Calu3 (cell line): ENCODE measurements at regions not wholly inside any gene's neighbourhood (a gene's known extent, or its start where the extent isn't known, plus 50 kb on each side); places are given as distances from the start of the nearest gene placed in this dataset.

Experiments
- BruUV-seq: library from RNA; stranded (reverse); fragments of 400-500 nt; replicated peaks from 2 replicates; lab custom pipeline; 2021; lab: Mats Ljungman, UMichigan
- CTCF ChIA-PET: fragments of 300-600 bp; sonication (Branson Sonifier 250); formaldehyde crosslinking; loops from one replicate; lab custom pipeline; 2022; ENCODE audit warnings: antibody characterized with exemption; lab: Charles Lee
- DNase-seq: peaks from one replicate; pipeline ENCODE4 v3.0.0; 2022
- H3K27ac Mint-ChIP-seq: one replicate; pipeline ENCODE4 v1.8.0; 2022; ENCODE audit warnings: mixed read lengths; ENCODE audit not compliant: unreplicated experiment
- H3K27me3 Mint-ChIP-seq: one replicate; pipeline ENCODE4 v1.8.0; 2022; ENCODE audit warnings: mixed read lengths; ENCODE audit not compliant: unreplicated experiment
- H3K36me3 Mint-ChIP-seq: one replicate; pipeline ENCODE4 v1.8.0; 2022; ENCODE audit warnings: mild to moderate bottlenecking, moderate library complexity, mixed read lengths; ENCODE audit not compliant: insufficient read depth, unreplicated experiment
- H3K4me1 Mint-ChIP-seq: one replicate; pipeline ENCODE4 v1.8.0; 2022; ENCODE audit warnings: mild to moderate bottlenecking, low read depth, mixed read lengths; ENCODE audit not compliant: unreplicated experiment
- H3K4me3 Mint-ChIP-seq: one replicate; pipeline ENCODE4 v1.8.0; 2022; ENCODE audit warnings: mild to moderate bottlenecking, low read depth, moderate library complexity, mixed read lengths; ENCODE audit not compliant: unreplicated experiment
- H3K9me3 Mint-ChIP-seq: one replicate; pipeline ENCODE4 v1.8.0; 2022; ENCODE audit warnings: low read depth, mixed read lengths; ENCODE audit not compliant: unreplicated experiment
- intact Hi-C: fragments of 100-400 bp; cut with micrococcal nuclease; formaldehyde crosslinking; loops from one replicate; pipeline ENCODE4 v1.10.0; 2022; ENCODE audit not compliant: unreplicated experiment
- TF ChIP-seq, protein P1 (sequence below): fragments of 200-600 bp; IDR thresholded peaks from one replicate; pipeline ENCODE4 v1.8.0; 2022; ENCODE audit warnings: antibody characterized with exemption; ENCODE audit not compliant: unreplicated experiment

DNA sequence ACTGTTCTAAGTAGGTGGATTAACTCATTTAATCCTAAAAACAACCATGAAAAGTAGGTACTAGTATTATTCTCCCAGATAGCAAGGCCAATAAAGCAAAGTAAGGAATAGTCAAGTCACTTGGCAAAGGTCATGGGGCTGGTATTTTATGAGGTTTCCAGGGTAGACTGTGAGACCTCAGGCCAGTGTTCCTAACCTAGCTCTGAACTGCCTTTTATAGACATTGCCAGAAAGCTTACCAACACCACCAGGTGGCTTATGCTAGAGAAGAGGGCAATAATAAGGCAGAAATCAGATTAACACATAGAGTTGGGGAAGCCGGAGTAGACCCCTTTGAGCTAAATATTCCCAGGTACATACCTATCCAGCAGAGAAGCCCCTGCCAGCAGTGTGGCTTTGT, 490.9 kb upstream of the TENM4 start:
- intact Hi-C loops = no loop called here
- no peaks in the 10 kb centered on the region for H3K4me1 Mint-ChIP-seq
- CTCF ChIA-PET = no interaction called here
- BruUV-seq = no TSS peak
- H3K9me3 Mint-ChIP-seq = peaks cover 4% of the 10 kb centered on the region
- H3K4me3 Mint-ChIP-seq = no peak overlapping the region
- no peaks in the 10 kb centered on the region for H3K27me3 Mint-ChIP-seq
- H3K36me3 Mint-ChIP-seq = no peaks in the 10 kb centered on the region
- TF ChIP-seq, protein P1, sequence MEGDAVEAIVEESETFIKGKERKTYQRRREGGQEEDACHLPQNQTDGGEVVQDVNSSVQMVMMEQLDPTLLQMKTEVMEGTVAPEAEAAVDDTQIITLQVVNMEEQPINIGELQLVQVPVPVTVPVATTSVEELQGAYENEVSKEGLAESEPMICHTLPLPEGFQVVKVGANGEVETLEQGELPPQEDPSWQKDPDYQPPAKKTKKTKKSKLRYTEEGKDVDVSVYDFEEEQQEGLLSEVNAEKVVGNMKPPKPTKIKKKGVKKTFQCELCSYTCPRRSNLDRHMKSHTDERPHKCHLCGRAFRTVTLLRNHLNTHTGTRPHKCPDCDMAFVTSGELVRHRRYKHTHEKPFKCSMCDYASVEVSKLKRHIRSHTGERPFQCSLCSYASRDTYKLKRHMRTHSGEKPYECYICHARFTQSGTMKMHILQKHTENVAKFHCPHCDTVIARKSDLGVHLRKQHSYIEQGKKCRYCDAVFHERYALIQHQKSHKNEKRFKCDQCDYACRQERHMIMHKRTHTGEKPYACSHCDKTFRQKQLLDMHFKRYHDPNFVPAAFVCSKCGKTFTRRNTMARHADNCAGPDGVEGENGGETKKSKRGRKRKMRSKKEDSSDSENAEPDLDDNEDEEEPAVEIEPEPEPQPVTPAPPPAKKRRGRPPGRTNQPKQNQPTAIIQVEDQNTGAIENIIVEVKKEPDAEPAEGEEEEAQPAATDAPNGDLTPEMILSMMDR = no peak
- no peak overlapping the region for H3K27ac Mint-ChIP-seq
- DNase-seq = no peak

DNA sequence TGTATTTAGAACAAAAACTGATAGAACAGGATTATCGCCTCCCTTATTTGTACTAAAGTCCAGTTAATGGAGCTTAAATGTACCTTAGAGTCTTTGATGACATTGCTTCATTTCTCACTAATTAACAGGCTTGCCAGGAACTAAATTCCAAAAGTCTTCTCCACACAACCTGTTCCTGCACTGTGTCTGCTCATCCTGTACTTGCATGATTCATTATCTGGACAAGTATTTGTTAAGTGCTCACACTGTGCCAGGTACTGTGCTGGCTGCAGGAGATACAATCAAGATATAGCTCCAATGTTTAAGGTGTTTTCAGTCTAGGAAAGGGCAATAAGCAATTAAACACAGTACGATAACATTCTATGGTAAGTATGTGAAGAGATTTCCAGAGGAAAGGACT, 485.9 kb upstream of the TENM4 start:
- no peak overlapping the region for H3K4me3 Mint-ChIP-seq
- peaks cover 6% of the 10 kb centered on the region for H3K9me3 Mint-ChIP-seq
- H3K36me3 Mint-ChIP-seq = no peaks in the 10 kb centered on the region
- no peaks in the 10 kb centered on the region for H3K4me1 Mint-ChIP-seq
- TF ChIP-seq, protein P1 = no peak
- no peaks in the 10 kb centered on the region for H3K27me3 Mint-ChIP-seq
- no peak for DNase-seq
- BruUV-seq = no TSS peak
- CTCF ChIA-PET = no interaction called here
- no peak overlapping the region for H3K27ac Mint-ChIP-seq
- intact Hi-C loops = no loop called here

DNA sequence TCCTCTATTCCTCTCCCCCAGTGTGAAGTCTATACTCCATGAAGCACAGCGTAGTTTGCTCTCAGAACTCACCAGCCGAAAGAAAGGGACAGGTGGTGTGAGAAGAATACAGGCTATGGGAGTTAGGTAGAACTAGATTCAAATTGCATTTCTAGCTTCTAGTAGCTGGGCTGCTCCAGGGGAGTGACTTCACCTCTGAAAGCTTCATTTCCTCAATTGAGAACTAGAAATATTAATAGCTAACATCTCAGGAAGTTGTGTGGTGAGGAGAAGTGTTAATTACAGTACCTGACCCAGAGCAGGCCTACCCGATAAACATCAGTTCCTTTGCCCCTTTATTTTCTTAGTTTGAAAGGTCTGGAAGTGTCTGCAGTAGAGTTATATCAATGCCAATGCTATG, 484.7 kb upstream of the TENM4 start:
- no peaks in the 10 kb centered on the region for H3K27me3 Mint-ChIP-seq
- H3K36me3 Mint-ChIP-seq = no peaks in the 10 kb centered on the region
- no peak overlapping the region for H3K4me3 Mint-ChIP-seq
- CTCF ChIA-PET = no interaction called here
- no TSS peak for BruUV-seq
- H3K4me1 Mint-ChIP-seq = no peaks in the 10 kb centered on the region
- H3K9me3 Mint-ChIP-seq = peaks cover 6% of the 10 kb centered on the region
- intact Hi-C loops = no loop called here
- TF ChIP-seq, protein P1 = no peak
- no peak overlapping the region for H3K27ac Mint-ChIP-seq
- no peak for DNase-seq

DNA sequence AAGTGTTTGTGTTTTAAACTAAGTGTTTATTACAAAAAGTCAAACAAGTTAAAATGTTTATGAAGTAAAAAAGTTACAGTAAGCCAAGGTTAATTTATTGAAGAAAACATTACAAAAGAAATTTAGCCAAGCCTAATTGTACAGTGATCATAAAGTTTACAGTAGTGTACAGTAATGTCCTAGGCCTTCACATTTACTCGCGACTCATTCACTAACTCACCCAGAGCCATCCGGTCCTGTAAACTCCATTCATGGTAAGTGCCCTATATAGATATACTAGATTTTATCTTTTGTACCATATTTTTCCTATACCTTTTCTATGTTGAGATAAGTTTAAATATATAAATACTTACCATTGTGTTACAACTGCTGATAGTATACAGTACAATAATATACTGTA, 481.8 kb upstream of the TENM4 start:
- TF ChIP-seq, protein P1 = no peak
- Mint-ChIP-seq H3K9me3 (peaks cover 9% of the 10 kb centered on the region), H3K27ac (no peak overlapping the region), H3K36me3 (no peaks in the 10 kb centered on the region), H3K4me3 (no peak overlapping the region), H3K27me3 (no peaks in the 10 kb centered on the region), H3K4me1 (no peaks in the 10 kb centered on the region)
- intact Hi-C loops = no loop called here
- DNase-seq = no peak
- no TSS peak for BruUV-seq
- CTCF ChIA-PET = no interaction called here
